ENCODE measurements at regions not wholly inside any gene's neighbourhood (a gene's known extent, or its start where the extent isn't known, plus 50 kb on each side); places are given as distances from the start of the nearest gene placed in this dataset.
"Not testable (repeated sequence)": the region's sequence is repeated elsewhere in the genome, so short reads cannot be mapped to it uniquely, and the experiment has no call there.

DNA sequence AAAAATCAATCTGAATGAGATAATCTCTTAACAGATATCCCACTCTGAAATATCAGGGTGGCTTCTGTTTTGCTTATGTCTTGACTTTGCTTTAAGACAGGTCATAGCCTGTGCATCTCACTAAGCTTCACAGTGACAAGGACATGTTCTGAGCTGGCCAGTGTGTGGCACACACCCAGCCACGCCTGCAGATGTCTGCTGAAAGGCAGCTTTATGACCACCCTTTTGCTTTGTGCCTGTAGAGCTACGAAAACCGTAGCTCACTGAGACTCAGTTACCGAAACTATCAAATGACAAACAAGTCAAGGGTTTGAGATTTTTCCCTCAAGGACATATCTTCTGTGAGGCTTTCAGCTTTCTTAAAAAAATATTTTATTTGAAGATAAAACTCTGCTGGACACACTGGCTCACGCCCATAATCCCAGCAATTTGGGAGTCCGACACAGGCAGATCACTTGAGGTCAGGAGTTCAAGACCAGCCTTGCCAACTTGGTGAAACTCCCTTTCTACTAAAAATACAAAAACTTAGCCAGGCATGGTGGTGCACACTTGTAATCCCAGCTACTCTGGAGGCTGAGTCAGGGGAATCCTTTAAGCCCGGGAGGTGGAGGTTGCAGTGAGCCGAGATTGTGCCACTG is 233.2 kb downstream of the SPATA31A1 start:
- RAD21 ChIA-PET (ENCODE audit: low non-redundant PET in 1 of 2, low total read pairs in 2 of 2, uncharacterized antibody in 2 of 2, unreplicated experiment in 2 of 2), result no interaction called here
- Histone ChIP-seq H3K4me1 (ENCODE audit: control insufficient read depth in 1 of 2, insufficient read depth in 2 of 2, low read length in 2 of 2) (peaks cover 0 to 7% of the 10 kb centered on the region in 2 experiments; a peak in 3 of 4 replicates), H3K9me2 (ENCODE audit: insufficient read depth) (no peaks in the 10 kb centered on the region), H3K36me3 (ENCODE audit: control insufficient read depth in 1 of 2, insufficient read depth in 2 of 2, low read length in 2 of 2) (no peaks in the 10 kb centered on the region), H3K79me2 (ENCODE audit: insufficient read depth, low read length) (no peaks in the 10 kb centered on the region), H3K9me3 (ENCODE audit: control insufficient read depth in 1 of 2, insufficient read depth in 1 of 2, low read depth in 1 of 2, low read length in 2 of 2) (no peaks in the 10 kb centered on the region), H3K9ac (ENCODE audit: low read length) (no peak overlapping the region), H4K20me1 (ENCODE audit: insufficient read depth) (no peaks in the 10 kb centered on the region), H3K27ac (ENCODE audit: low read depth, low read length) (no peak overlapping the region), H3K27me3 (ENCODE audit: insufficient read depth, low read length) (no peaks in the 10 kb centered on the region), H3K4me2 (ENCODE audit: low read length) (no peak overlapping the region), H3K4me3 (replicated peaks in 1 of 2; ENCODE audit: low read depth in 1 of 2, low read length in 2 of 2) (no peak overlapping the region), H2AFZ (ENCODE audit: low read depth, low read length, poor library complexity, severe bottlenecking) (no peak overlapping the region)
- POLR2A ChIA-PET, result no interaction called here
- DNase-seq (ENCODE audit: low read depth, low spot score) (no peak), ATAC-seq (peak; percentile 76)
- no TSS peak for BruUV-seq (replicated peaks)
- CTCF ChIA-PET, result no interaction called here
- TF ChIP-seq FOSL1 (IDR thresholded peaks at IDR 0.05; ENCODE audit: low read depth) (no peak), RAD21 (IDR thresholded peaks at IDR 0.05; ENCODE audit: low read depth) (no peak), EZH2phosphoT487 (IDR thresholded peaks at IDR 0.05; ENCODE audit: borderline replicate concordance) (no peak), REST (IDR thresholded peaks at IDR 0.05; ENCODE audit: low read depth) (no peak), ELF1 (IDR thresholded peaks at IDR 0.05; ENCODE audit: borderline replicate concordance, low read depth) (no peak), EGR1 (IDR thresholded peaks at IDR 0.05; ENCODE audit: low read depth) (no peak), ZFX (IDR thresholded peaks at IDR 0.05) (no peak), EZH2 (IDR thresholded peaks at IDR 0.05) (no peak), YY1 (IDR thresholded peaks at IDR 0.05; ENCODE audit: extremely low read depth, insufficient replicate concordance, low read depth, low read length) (no peak), SRF (IDR thresholded peaks at IDR 0.05; ENCODE audit: low read depth) (no peak), JUND (IDR thresholded peaks at IDR 0.05) (no peak), POLR2AphosphoS5 (IDR thresholded peaks at IDR 0.05; ENCODE audit: low read depth, low read length) (no peak), POLR2A (IDR thresholded peaks at IDR 0.05; ENCODE audit: borderline replicate concordance, extremely low read depth, insufficient read depth, insufficient read length) (no peak)
- TF ChIP-seq, protein P1, sequence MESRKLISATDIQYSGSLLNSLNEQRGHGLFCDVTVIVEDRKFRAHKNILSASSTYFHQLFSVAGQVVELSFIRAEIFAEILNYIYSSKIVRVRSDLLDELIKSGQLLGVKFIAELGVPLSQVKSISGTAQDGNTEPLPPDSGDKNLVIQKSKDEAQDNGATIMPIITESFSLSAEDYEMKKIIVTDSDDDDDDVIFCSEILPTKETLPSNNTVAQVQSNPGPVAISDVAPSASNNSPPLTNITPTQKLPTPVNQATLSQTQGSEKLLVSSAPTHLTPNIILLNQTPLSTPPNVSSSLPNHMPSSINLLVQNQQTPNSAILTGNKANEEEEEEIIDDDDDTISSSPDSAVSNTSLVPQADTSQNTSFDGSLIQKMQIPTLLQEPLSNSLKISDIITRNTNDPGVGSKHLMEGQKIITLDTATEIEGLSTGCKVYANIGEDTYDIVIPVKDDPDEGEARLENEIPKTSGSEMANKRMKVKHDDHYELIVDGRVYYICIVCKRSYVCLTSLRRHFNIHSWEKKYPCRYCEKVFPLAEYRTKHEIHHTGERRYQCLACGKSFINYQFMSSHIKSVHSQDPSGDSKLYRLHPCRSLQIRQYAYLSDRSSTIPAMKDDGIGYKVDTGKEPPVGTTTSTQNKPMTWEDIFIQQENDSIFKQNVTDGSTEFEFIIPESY (IDR thresholded peaks at IDR 0.05; ENCODE audit: extremely low read depth, insufficient replicate concordance, low read length), result no peak
- intact Hi-C loops (cut with micrococcal nuclease), result no loop called here

DNA sequence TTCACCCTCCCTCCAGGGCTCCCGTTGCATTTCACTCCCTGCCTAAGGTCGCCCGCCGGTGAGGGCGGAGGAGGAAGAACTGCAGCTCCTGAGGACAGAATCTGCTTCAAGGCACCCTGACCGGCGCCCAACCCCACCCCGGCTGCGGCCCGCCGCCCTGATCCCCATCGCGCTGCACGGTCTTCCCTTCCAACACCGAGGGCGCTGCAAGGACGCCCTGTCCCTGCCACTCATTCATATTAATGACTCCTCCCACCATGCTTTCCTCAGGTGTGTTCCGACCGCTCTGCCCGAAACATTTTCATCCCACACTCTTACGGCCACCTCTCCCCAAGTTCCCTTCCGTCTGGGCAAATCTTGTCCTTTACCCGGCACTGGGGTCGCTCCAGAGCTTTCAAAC is 248.6 kb downstream of the SPATA31A1 start:
- ATAC-seq; POLR2A ChIA-PET; DNase-seq (ENCODE audit: low read depth, low spot score); BruUV-seq (replicated peaks); H3K4me2 ChIP-seq (ENCODE audit: low read length); RAD21 ChIA-PET (ENCODE audit: low non-redundant PET in 1 of 2, low total read pairs in 2 of 2, uncharacterized antibody in 2 of 2, unreplicated experiment in 2 of 2); H2AFZ ChIP-seq (ENCODE audit: low read depth, low read length, poor library complexity, severe bottlenecking); H3K9me2 ChIP-seq (ENCODE audit: insufficient read depth); H3K79me2 ChIP-seq (ENCODE audit: insufficient read depth, low read length); H3K4me3 ChIP-seq (replicated peaks in 1 of 2; ENCODE audit: low read depth in 1 of 2, low read length in 2 of 2); CTCF ChIA-PET; H3K36me3 ChIP-seq (ENCODE audit: control insufficient read depth in 1 of 2, insufficient read depth in 2 of 2, low read length in 2 of 2); H4K20me1 ChIP-seq (ENCODE audit: insufficient read depth); intact Hi-C loops (cut with micrococcal nuclease); H3K9me3 ChIP-seq (ENCODE audit: control insufficient read depth in 1 of 2, insufficient read depth in 1 of 2, low read depth in 1 of 2, low read length in 2 of 2); H3K27me3 ChIP-seq (ENCODE audit: insufficient read depth, low read length); H3K4me1 ChIP-seq (ENCODE audit: control insufficient read depth in 1 of 2, insufficient read depth in 2 of 2, low read length in 2 of 2); H3K9ac ChIP-seq (ENCODE audit: low read length); H3K27ac ChIP-seq (ENCODE audit: low read depth, low read length): not testable (repeated sequence)
